Right renal pelvis (tissue), 4 donors: ENCODE measurements at regions not wholly inside any gene's neighbourhood (a gene's known extent, or its start where the extent isn't known, plus 50 kb on each side); places are given as distances from the start of the nearest gene placed in this dataset.
A peak's percentile ranks its signal among the peaks of the same experiment; 100 is the strongest.

ENCODE experiments used
- DNase-seq, 4 donors: peaks; one replicate each; pipeline ENCODE4 v3.0.0-alpha.2; 2013; ENCODE audit warnings: low read depth in 4 of 4, low spot score in 3 of 4, missing footprints in 1 of 4

DNA sequence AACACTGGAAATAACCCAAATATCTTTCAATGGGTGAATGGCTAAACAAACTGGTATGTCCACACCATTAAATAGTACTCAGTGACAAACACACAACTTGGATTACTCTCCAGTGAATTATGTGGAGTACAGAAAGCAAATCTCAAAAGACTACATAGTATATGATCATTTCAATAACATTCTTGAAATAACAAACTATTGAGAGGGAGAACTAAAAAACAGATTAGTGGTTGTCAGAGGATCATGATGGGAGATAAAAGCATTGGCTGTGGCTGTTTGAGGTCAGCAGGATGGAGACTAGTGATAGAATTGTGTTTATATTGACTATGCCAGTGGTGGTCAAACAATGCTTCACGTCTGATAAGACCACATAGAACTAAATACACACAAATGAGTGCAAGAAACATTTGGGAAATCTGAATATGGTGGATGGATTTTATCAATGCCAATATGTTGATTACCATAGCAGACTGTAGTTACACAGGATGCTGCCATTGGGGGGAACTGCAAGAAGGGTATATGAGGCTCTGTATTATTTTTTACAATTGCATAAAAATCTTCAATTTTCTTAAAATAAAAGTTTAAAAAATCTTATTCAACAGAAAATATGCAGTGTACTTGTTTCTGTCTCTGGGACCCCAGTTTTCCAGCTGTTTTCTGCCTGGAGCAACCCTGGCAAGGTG is 242.0 kb downstream of the TBXT start:
- no peak for DNase-seq

GRCh38 chr6:165922309-165922794 is 245.3 kb downstream of the TBXT start:
- DNase-seq = no peak

GRCh38 chr6:165920896-165921671 is 246.6 kb downstream of the TBXT start:
- DNase-seq = no peak

- no peak for DNase-seq
Observed at GRCh38 chr6:165917576-165917975, 250.1 kb downstream of the TBXT start.

GRCh38 chr6:165915022-165915770 is 252.2 kb upstream of the PDE10A start:
- DNase-seq = no peak

GRCh38 chr6:165913676-165914570 is 250.9 kb upstream of the PDE10A start:
- no peak for DNase-seq

- DNase-seq = peak in 1 of 4 donors; percentile 22
Observed at GRCh38 chr6:165910184-165910966, 247.3 kb upstream of the PDE10A start.

DNA sequence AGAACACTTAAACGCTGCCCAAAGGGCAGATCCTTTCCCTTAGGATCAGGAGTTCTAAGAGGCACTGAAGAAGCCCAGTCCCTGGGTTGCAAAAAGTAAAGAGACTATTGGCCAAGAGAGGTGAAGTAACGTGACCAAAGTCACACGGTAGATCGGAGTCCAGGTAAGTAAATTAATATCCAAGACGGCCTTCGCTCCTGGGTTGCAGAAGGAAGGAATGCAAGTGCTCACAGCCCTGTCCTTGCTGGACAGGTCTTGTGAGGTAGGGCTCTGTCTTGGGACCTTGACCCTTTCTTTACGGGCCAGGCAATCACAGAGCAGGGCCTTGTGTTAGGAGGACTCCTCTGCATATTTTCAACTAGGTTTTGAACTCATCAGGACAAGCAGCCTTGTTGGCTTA is 243.7 kb upstream of the PDE10A start:
- no peak for DNase-seq

DNA sequence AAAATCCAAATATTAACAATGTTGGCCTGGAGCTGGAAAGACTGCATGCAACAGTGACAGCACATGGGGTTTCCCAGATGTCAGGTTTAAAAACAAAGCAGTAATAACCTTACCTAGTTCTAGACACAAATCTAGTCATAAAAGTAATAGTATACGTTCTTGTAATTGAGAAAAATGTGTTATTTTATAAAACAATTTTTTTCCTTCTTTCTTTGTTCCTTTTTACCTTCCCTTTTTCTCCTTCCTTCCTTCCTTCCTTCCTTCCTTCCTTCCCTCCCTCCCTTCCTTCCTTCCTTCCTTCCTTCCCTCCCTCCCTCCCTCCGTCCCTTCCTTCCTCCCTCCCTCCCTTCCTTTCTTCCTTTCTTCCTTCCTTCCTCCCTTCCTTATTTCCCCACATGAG is 242.7 kb upstream of the PDE10A start:
- no peak for DNase-seq

- DNase-seq = no peak
Observed at GRCh38 chr6:165900970-165901369, 237.9 kb upstream of the PDE10A start.

- DNase-seq = no peak
Observed at GRCh38 chr6:165899611-165900010, 236.6 kb upstream of the PDE10A start.

GRCh38 chr6:165895421-165896165 is 232.6 kb upstream of the PDE10A start:
- DNase-seq = no peak

DNA sequence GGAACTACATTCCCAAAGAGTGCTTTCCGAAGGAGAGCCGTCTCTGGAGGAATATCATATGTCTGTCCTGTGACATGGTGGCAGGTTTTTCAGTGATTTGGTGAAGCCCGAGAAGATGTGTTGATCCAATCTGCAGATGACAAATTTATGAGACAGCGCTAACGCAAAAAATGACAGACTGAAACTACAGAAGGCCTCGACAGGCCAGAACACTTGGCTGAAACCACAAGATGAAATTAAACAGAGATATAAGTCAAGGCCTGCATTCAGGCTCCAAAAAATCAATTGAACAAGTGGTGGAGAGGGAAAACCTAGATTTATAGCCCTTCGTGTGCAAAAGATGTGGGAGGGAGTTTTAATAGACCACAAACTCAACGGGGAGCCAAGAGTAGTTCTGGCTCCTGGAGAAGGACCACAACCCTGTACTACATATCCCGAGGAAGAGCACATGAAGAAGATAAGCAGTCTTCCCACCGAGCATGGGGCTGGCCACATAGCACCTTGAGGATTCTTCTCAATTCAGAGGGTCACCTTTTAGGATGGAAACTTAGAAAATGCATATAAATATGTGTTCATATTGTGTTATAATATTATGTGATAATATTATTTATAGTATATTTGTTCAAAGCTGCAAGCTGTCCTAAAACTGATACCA is 231.3 kb upstream of the PDE10A start:
- no peak for DNase-seq

DNA sequence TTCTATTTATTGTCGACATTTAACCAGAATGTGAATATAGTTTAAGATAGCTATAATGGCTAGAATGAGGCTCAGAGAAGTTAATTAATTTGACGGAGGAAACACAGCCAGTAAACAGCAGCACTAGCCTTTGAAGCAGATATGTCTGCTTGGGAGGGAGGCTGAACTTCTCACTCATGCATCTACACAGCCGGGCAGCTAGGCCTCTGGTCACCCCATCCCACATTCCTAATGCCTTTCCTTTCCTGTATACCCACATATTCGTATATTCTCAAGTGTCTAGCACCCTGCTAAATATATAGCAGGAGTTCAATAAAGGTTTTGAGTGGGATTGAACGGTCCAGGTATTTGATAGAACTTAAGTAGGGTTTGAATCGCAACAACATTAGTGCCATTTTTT is 230.4 kb upstream of the PDE10A start:
- DNase-seq = no peak

- no peak for DNase-seq
Observed at GRCh38 chr6:165891320-165891719, 228.3 kb upstream of the PDE10A start.

DNA sequence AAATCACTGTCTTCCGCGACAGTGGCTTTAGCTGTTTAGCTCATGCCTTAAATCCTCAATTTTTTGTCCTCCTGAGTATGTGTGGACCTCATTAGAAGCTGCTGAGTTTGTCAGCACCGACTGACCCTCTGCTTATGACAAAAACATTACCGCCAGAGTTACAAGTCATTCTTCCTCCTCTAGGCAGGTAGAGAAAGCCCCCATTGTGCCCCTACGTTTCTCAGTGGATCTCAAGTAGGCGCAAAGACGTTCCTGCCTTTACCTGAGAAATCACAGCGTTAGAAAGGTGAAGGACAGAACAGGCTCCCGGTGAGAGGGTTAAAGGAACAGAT is 227.3 kb upstream of the PDE10A start:
- DNase-seq = no peak

DNA sequence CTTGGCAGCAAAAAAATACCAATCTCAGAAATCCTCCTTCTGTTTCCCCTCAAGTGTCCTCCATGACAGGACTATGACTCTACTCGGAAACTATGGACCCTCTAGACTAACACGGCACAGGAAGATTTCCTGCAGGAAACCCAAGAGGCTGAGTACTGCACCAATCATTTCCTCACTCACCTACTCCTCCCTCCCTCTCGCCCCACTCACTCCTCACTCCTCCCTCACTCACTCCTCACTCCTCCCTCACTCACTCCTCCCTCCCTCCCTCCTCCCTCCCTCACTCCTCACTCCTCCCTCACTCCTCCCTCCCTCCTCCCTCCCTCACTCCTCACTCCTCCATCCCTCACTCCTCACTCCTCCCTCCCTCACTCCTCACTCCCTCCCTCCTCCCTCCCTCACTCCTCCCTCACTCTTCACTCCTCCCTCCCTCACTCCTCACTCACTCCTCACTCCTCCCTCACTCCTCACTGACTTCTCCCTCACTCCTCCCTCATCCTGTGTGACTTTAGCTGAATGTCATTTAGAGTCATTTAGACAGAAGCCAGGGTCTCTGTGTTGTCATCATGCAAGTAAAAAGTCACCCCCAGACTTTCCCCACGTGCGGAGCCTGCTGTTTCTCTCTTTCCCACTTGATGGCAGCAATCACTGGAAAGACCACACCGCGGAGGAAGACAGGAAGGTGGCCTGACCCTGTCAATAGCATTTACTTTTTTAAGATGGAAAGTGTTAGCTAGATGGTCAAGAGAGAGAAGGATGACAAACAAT is 226.8 kb upstream of the PDE10A start:
- DNase-seq = no peak

DNA sequence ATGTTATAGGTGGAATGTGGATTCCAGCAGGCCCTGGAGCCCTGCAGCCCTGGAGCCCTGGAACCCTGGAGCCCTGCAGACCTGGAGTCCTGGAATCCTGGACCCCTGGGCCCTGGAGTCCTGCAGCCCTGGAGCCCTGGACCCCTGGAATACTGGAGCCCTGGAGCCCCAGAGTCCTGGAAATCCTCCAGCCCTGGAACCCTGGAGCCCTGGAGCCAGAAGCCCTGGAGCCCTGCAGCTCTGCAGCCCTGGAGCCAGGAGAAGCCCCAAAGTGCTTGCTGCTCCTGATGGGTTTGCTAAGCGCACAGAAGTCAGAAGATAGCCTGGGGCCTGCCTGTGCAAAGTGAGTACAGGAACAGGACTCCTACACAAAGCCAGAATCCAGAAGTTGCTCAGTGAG is 223.1 kb upstream of the PDE10A start:
- no peak for DNase-seq
